NB4 (cell line): ENCODE measurements at regions not wholly inside any gene's neighbourhood (a gene's known extent, or its start where the extent isn't known, plus 50 kb on each side); places are given as distances from the start of the nearest gene placed in this dataset.

Experiments used
- DNase-seq: peaks from one replicate; pipeline ENCODE4 v3.0.0; 2010; ENCODE audit warnings: low read depth
- H3K4me3 ChIP-seq: one replicate; pipeline ENCODE4 v1.5.1; 2011; ENCODE audit warnings: mild to moderate bottlenecking, low read depth, low read length, moderate library complexity
- MYC ChIP-seq: IDR thresholded peaks from 2 replicates; pipeline ENCODE4 v1.6.1; 2011; ENCODE audit warnings: low read depth, low read length
- POLR2A ChIP-seq: IDR thresholded peaks from 2 replicates; pipeline ENCODE4 v1.6.1; 2011; ENCODE audit warnings: mild to moderate bottlenecking; ENCODE audit not compliant: insufficient read length; ENCODE audit errors: extremely low read depth
- TF ChIP-seq, protein P1 (sequence below): IDR thresholded peaks from one replicate; pipeline ENCODE4 v1.5.1; 2012; ENCODE audit warnings: low read depth, low read length
- TF ChIP-seq, protein P2 (sequence below): IDR thresholded peaks from 2 replicates; pipeline ENCODE4 v1.6.1; 2011; ENCODE audit warnings: low read depth, low read length

DNA sequence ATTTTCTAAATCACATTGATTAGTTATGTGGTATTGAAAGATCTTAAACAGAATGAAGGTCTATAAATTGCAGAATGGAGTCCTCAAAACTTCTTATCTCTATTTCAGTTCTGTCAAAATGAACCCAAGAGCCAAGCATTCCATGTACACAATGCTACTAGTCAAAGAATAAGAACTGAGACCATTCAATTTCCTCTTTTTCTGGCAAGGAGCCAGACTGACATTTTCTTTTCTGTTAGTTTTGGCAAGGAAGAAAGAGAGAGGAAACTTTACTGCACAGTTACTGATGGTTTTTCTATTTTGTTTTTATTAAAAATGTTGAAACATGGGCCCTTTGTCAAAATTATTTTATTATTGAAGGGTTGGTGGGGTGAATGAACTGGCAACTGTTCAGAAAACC lies 181.8 kb upstream of the FERD3L start:
- no peak for DNase-seq
- H3K4me3 ChIP-seq, result no peak overlapping the region
- no peak for TF ChIP-seq POLR2A
- TF ChIP-seq MYC, result no peak
- TF ChIP-seq, protein P1, sequence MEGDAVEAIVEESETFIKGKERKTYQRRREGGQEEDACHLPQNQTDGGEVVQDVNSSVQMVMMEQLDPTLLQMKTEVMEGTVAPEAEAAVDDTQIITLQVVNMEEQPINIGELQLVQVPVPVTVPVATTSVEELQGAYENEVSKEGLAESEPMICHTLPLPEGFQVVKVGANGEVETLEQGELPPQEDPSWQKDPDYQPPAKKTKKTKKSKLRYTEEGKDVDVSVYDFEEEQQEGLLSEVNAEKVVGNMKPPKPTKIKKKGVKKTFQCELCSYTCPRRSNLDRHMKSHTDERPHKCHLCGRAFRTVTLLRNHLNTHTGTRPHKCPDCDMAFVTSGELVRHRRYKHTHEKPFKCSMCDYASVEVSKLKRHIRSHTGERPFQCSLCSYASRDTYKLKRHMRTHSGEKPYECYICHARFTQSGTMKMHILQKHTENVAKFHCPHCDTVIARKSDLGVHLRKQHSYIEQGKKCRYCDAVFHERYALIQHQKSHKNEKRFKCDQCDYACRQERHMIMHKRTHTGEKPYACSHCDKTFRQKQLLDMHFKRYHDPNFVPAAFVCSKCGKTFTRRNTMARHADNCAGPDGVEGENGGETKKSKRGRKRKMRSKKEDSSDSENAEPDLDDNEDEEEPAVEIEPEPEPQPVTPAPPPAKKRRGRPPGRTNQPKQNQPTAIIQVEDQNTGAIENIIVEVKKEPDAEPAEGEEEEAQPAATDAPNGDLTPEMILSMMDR, result no peak
- TF ChIP-seq, protein P2, sequence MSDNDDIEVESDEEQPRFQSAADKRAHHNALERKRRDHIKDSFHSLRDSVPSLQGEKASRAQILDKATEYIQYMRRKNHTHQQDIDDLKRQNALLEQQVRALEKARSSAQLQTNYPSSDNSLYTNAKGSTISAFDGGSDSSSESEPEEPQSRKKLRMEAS, result no peak

DNA sequence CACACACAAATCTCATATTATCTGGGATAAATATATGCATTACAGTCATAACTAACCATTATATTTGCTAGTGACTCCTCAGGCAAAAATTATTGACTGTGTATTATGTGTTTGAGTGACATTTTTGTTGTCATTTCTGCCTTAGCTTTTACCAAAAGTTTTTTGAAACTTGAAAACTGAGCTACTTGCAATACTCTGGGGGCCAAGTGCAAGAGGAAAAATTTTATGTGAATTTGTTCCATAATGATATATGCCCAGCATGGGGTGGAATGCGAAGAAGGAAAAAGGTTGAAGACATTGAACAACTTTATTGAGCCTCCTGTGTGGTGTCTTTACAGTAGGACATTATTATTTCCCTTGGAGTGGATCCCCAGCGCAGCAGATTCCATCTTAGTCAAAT lies 176.8 kb upstream of the FERD3L start:
- no peak overlapping the region for H3K4me3 ChIP-seq
- no peak for DNase-seq
- no peak for TF ChIP-seq MYC
- TF ChIP-seq, protein P2, result no peak
- TF ChIP-seq POLR2A, result no peak
- TF ChIP-seq, protein P1, result no peak

DNA sequence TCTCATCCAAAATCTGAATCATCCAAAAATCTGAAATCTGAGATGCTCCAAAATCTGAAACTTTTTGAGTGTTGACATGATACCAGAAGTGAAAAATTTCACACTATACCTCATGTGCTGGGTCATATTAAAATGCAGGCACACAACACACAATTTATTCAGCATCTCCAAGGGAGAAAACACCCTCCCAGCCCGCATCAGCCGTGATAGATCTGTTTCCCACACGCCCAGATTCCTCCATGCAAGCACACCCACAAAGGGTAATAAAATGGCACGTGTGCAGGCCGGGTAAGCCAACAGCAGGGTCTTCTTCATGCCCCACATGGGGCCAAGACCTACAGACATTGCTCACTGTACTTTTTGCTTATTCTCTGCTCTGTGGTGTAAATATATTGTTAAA lies 173.1 kb upstream of the FERD3L start:
- DNase-seq, result no peak
- no peak overlapping the region for H3K4me3 ChIP-seq
- TF ChIP-seq, protein P2, result no peak
- TF ChIP-seq MYC, result no peak
- TF ChIP-seq, protein P1, result no peak
- no peak for TF ChIP-seq POLR2A

DNA sequence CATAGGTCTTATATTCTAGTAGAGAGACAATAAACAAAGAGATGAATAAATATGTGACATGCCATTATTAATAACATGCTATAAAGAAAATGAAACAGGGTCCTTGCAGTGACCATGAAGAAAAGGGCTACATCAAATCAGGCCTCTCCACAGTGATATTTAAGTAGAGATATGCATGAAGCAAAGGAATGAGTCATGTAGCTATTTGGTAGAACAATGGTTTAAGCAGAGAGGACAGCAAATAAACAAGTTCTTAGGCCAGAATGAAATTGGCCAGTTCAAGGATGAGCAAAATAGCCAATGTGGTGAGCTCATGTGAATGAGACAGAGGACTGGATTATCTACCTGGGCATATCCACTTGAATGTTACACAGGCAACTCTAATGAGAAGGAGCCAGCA lies 172.2 kb upstream of the FERD3L start:
- no peak for DNase-seq
- no peak for TF ChIP-seq POLR2A
- no peak for TF ChIP-seq MYC
- TF ChIP-seq, protein P1, result no peak
- TF ChIP-seq, protein P2, result no peak
- H3K4me3 ChIP-seq, result no peak overlapping the region

DNA sequence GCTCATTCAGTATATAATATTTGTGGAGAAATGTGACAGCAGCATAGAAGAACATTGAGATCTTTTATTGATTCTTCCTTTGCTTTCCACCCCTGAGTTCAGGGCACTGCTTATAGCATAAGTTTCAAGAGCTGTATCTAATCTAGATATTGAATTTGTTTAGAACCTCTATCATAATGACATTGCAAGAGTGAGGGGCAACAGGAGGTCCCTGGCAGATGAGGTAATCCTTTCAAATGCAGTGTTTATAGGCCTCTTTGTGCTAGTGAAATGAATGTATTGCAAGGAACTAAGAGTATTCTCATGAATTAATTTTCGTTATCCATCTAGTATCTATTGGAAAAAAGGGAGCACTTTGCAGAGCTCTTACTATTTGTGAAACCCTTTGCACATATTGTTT lies 167.2 kb upstream of the FERD3L start:
- TF ChIP-seq, protein P1, result no peak
- no peak for TF ChIP-seq MYC
- TF ChIP-seq POLR2A, result no peak
- TF ChIP-seq, protein P2, result no peak
- H3K4me3 ChIP-seq, result no peak overlapping the region

DNA sequence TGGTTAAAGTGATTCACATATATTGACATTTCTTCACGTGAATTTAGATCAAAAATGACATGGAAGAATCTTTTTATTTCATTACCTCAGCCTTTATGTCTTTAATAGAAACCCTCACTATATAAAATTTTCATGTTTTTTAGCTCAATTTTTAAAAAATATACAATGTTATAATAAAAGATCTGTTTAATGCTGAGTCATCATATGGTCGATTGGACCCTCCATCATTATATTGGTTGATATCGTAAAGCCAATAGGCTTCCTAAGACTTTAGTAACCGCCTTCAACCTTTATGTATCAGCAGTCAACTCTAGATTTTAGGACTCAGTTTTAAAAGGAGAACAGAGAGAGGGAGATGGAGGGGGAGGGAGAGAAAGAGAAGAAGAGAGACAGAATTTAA lies 162.3 kb upstream of the FERD3L start:
- H3K4me3 ChIP-seq, result no peak overlapping the region
- no peak for DNase-seq
- TF ChIP-seq, protein P2, result no peak
- TF ChIP-seq, protein P1, result no peak
- TF ChIP-seq POLR2A, result no peak
- no peak for TF ChIP-seq MYC

More for the DNA sequence above, 167.2 kb upstream of the FERD3L start:
- no peak for DNase-seq
